GM18868 (cell line): ENCODE measurements at regions not wholly inside any gene's neighbourhood (a gene's known extent, or its start where the extent isn't known, plus 50 kb on each side); places are given as distances from the start of the nearest gene placed in this dataset.

Source experiments
- ATAC-seq: cut with Tn5 transposase; IDR thresholded peaks from one replicate; pipeline ENCODE4 v1.9.1; 2021; ENCODE audit warnings: mild to moderate bottlenecking, moderate library complexity; ENCODE audit not compliant: unreplicated experiment

- no peak for ATAC-seq
Observed at GRCh38 chr11:134915881-134916280, 503.8 kb upstream of the B3GAT1 start.

- ATAC-seq, result no peak
Observed at GRCh38 chr11:134915212-134915611, 503.2 kb upstream of the B3GAT1 start.

GRCh38 chr11:134913999-134914590 lies 502.1 kb upstream of the B3GAT1 start:
- ATAC-seq, result no peak

- no peak for ATAC-seq
Observed at GRCh38 chr11:134913391-134913790, 501.3 kb upstream of the B3GAT1 start.

- no peak for ATAC-seq
Observed at GRCh38 chr11:134911514-134912180, 499.6 kb upstream of the B3GAT1 start.

- ATAC-seq, result no peak
Observed at GRCh38 chr11:134908583-134908982, 496.5 kb upstream of the B3GAT1 start.

GRCh38 chr11:134907636-134908035 lies 495.6 kb upstream of the B3GAT1 start:
- ATAC-seq, result no peak

- ATAC-seq, result no peak
Observed at GRCh38 chr11:134906356-134906955, 494.4 kb upstream of the B3GAT1 start.

- ATAC-seq, result no peak
Observed at GRCh38 chr11:134905928-134906327, 493.9 kb upstream of the B3GAT1 start.

- no peak for ATAC-seq
Observed at GRCh38 chr11:134905517-134905916, 493.5 kb upstream of the B3GAT1 start.

GRCh38 chr11:134904103-134904790 lies 492.2 kb upstream of the B3GAT1 start:
- ATAC-seq, result no peak

GRCh38 chr11:134901955-134902918 lies 490.2 kb upstream of the B3GAT1 start:
- no peak for ATAC-seq

- no peak for ATAC-seq
Observed at GRCh38 chr11:134901542-134901941, 489.5 kb upstream of the B3GAT1 start.

GRCh38 chr11:134893810-134894685 lies 482.0 kb upstream of the B3GAT1 start:
- ATAC-seq, result no peak

GRCh38 chr11:134890446-134890845 lies 478.4 kb upstream of the B3GAT1 start:
- no peak for ATAC-seq

GRCh38 chr11:134889832-134890231 lies 477.8 kb upstream of the B3GAT1 start:
- no peak for ATAC-seq

- no peak for ATAC-seq
Observed at GRCh38 chr11:134888821-134889220, 476.8 kb upstream of the B3GAT1 start.

- ATAC-seq, result no peak
Observed at GRCh38 chr11:134887896-134888295, 475.9 kb upstream of the B3GAT1 start.

- no peak for ATAC-seq
Observed at GRCh38 chr11:134883484-134883883, 471.4 kb upstream of the B3GAT1 start.
